Liver (tissue), 3 donors: ENCODE measurements at regions not wholly inside any gene's neighbourhood (a gene's known extent, or its start where the extent isn't known, plus 50 kb on each side); places are given as distances from the start of the nearest gene placed in this dataset.

Experiments
- CTCF ChIP-seq: fragments of 150-350 bp; IDR thresholded peaks from 2 replicates; pipeline ENCODE4 v1.5.1; 2017; ENCODE audit warnings: improper control_type of control experiment, low read depth, low read length; ENCODE audit not compliant: missing input control
- EGR1 ChIP-seq, 2 donors: IDR thresholded peaks; 2 replicates each; pipeline ENCODE4 v1.6.1; 2016 to 2018; ENCODE audit warnings: antibody characterized with exemption in 2 of 2, low read depth in 2 of 2
- FOXA1 ChIP-seq: IDR thresholded peaks from 2 replicates; pipeline ENCODE4 v1.6.1; 2016; ENCODE audit warnings: antibody characterized with exemption
- GABPA ChIP-seq, 2 donors: IDR thresholded peaks in 1 of 2; conservative IDR thresholded peaks in 1 of 2; 2 replicates each; pipeline ENCODE4 v1.6.1; 2016; ENCODE audit warnings: antibody characterized with exemption in 2 of 2, mild to moderate bottlenecking in 1 of 2, moderate library complexity in 1 of 2
- HNF4G ChIP-seq: IDR thresholded peaks from 2 replicates; pipeline ENCODE4 v1.6.1; 2016; ENCODE audit warnings: antibody characterized with exemption
- JUND ChIP-seq, 2 donors: IDR thresholded peaks; 2 replicates each; pipeline ENCODE4 v1.6.1; 2016; ENCODE audit warnings: antibody characterized with exemption in 2 of 2
- MAX ChIP-seq: IDR thresholded peaks from 2 replicates; pipeline ENCODE4 v1.6.1; 2016; ENCODE audit warnings: antibody characterized with exemption
- RAD21 ChIP-seq, 2 donors: IDR thresholded peaks; 2 replicates each; pipeline ENCODE4 v1.6.1; 2016; ENCODE audit warnings: antibody characterized with exemption in 2 of 2, mild to moderate bottlenecking in 2 of 2
- REST ChIP-seq: IDR thresholded peaks from 2 replicates; pipeline ENCODE4 v1.6.1; 2016; ENCODE audit warnings: antibody characterized with exemption, mild to moderate bottlenecking
- SP1 ChIP-seq: IDR thresholded peaks from 2 replicates; pipeline ENCODE4 v1.6.1; 2018; ENCODE audit warnings: antibody characterized with exemption, mild to moderate bottlenecking
- TAF1 ChIP-seq: conservative IDR thresholded peaks from 2 replicates; pipeline ENCODE4 v1.6.1; 2016; ENCODE audit warnings: antibody characterized with exemption, mild to moderate bottlenecking
- YY1 ChIP-seq: IDR thresholded peaks from 2 replicates; pipeline ENCODE4 v1.6.1; 2016; ENCODE audit warnings: antibody characterized with exemption, mild to moderate bottlenecking
- ZBTB33 ChIP-seq: IDR thresholded peaks from 2 replicates; pipeline ENCODE4 v1.6.1; 2016; ENCODE audit warnings: antibody characterized with exemption
- donor health status: healthy.
- donor health status: healthy.

- TF ChIP-seq REST (no peak), EGR1 (IDR thresholded peaks at IDR 0.05; ENCODE audit: low read depth in 2 of 2) (no peak), CTCF (no peak), TAF1 (no peak), MAX (no peak), GABPA (IDR thresholded peaks at IDR 0.05 in 1 of 2, conservative IDR thresholded peaks at IDR 0.05 in 1 of 2) (no peak), JUND (IDR thresholded peaks at IDR 0.05) (no peak), ZBTB33 (no peak), FOXA1 (no peak), SP1 (no peak), HNF4G (no peak), RAD21 (IDR thresholded peaks at IDR 0.05) (no peak), YY1 (no peak)
Measured at GRCh38 chr7:84939888-84940287, 247.0 kb downstream of the SEMA3D start.
